ENCODE measurements at regions not wholly inside any gene's neighbourhood (a gene's known extent, or its start where the extent isn't known, plus 50 kb on each side); places are given as distances from the start of the nearest gene placed in this dataset.
A peak's percentile ranks its signal among the peaks of the same experiment; 100 is the strongest.

GRCh38 chr7:46244757-46245156 lies 323.7 kb upstream of the IGFBP3 start:
- no peak for DNase-seq (ENCODE audit: low read depth)

GRCh38 chr7:46243406-46243805 lies 322.3 kb upstream of the IGFBP3 start:
- DNase-seq (ENCODE audit: low read depth) = no peak

- no peak for DNase-seq (ENCODE audit: low read depth)
Measured at GRCh38 chr7:46239846-46240245, 318.8 kb upstream of the IGFBP3 start.

- DNase-seq (ENCODE audit: low read depth) = peak; percentile 75
Measured at GRCh38 chr7:46237466-46237865, 316.4 kb upstream of the IGFBP3 start.

- DNase-seq (ENCODE audit: low read depth) = no peak
Measured at GRCh38 chr7:46233585-46234329, 312.7 kb upstream of the IGFBP3 start.

- DNase-seq (ENCODE audit: low read depth) = no peak
Measured at GRCh38 chr7:46230990-46231305, 309.9 kb upstream of the IGFBP3 start.

GRCh38 chr7:46230298-46230989 lies 309.4 kb upstream of the IGFBP3 start:
- DNase-seq (ENCODE audit: low read depth) = no peak

GRCh38 chr7:46229409-46229808 lies 308.3 kb upstream of the IGFBP3 start:
- DNase-seq (ENCODE audit: low read depth) = no peak

GRCh38 chr7:46226860-46227259 lies 305.8 kb upstream of the IGFBP3 start:
- DNase-seq (ENCODE audit: low read depth) = no peak

- DNase-seq (ENCODE audit: low read depth) = peak; percentile 84
Measured at GRCh38 chr7:46224363-46224762, 303.3 kb upstream of the IGFBP3 start.

- DNase-seq (ENCODE audit: low read depth) = no peak
Measured at GRCh38 chr7:46220066-46220630, 299.1 kb upstream of the IGFBP3 start.

- DNase-seq (ENCODE audit: low read depth) = no peak
Measured at GRCh38 chr7:46218461-46219200, 297.6 kb upstream of the IGFBP3 start.

GRCh38 chr7:46215987-46216567 lies 295.0 kb upstream of the IGFBP3 start:
- DNase-seq (ENCODE audit: low read depth) = no peak

- no peak for DNase-seq (ENCODE audit: low read depth)
Measured at GRCh38 chr7:46214526-46214925, 293.5 kb upstream of the IGFBP3 start.

- DNase-seq (ENCODE audit: low read depth) = no peak
Measured at GRCh38 chr7:46213154-46213537, 292.1 kb upstream of the IGFBP3 start.

- DNase-seq (ENCODE audit: low read depth) = no peak
Measured at GRCh38 chr7:46212425-46213153, 291.5 kb upstream of the IGFBP3 start.

- no peak for DNase-seq (ENCODE audit: low read depth)
Measured at GRCh38 chr7:46210467-46210866, 289.4 kb upstream of the IGFBP3 start.

GRCh38 chr7:46209611-46210388 lies 288.7 kb upstream of the IGFBP3 start:
- DNase-seq (ENCODE audit: low read depth) = no peak

- no peak for DNase-seq (ENCODE audit: low read depth)
Measured at GRCh38 chr7:46208635-46209525, 287.8 kb upstream of the IGFBP3 start.

All from forelimb muscle (tissue), 1 donor.